IPS-20b (cell line): ENCODE measurements at regions not wholly inside any gene's neighbourhood (a gene's known extent, or its start where the extent isn't known, plus 50 kb on each side); places are given as distances from the start of the nearest gene placed in this dataset.
"Not testable (repeated sequence)": the region's sequence is repeated elsewhere in the genome, so short reads cannot be mapped to it uniquely, and the experiment has no call there.

Experiments
- H3K27ac ChIP-seq: one replicate; pipeline ENCODE4 v1.5.1; 2013; ENCODE audit warnings: low read length
- H3K27me3 ChIP-seq: 2 replicates; pipeline ENCODE4 v1.6.1; 2013; ENCODE audit warnings: mild to moderate bottlenecking, low read length, inconsistent platforms; ENCODE audit not compliant: insufficient read depth
- H3K36me3 ChIP-seq: 2 replicates; pipeline ENCODE4 v1.6.1; 2013; ENCODE audit warnings: low read depth, mild to moderate bottlenecking, inconsistent platforms, low read length, moderate library complexity; ENCODE audit not compliant: insufficient read depth
- H3K4me1 ChIP-seq: 2 replicates; pipeline ENCODE4 v1.6.1; 2013; ENCODE audit warnings: mild to moderate bottlenecking, control low read depth, inconsistent platforms, low read length, moderate library complexity; ENCODE audit not compliant: insufficient read depth
- H3K4me3 ChIP-seq: 2 replicates; pipeline ENCODE4 v1.5.1; 2013; ENCODE audit warnings: mild to moderate bottlenecking, low read length, inconsistent platforms
- H3K9ac ChIP-seq: 2 replicates; pipeline ENCODE4 v1.6.1; 2013; ENCODE audit warnings: low read depth, mild to moderate bottlenecking, inconsistent platforms, low read length, moderate library complexity
- H3K9me3 ChIP-seq: 2 replicates; pipeline ENCODE4 v1.6.1; 2013; ENCODE audit warnings: mild to moderate bottlenecking, low read depth, low read length, inconsistent platforms; ENCODE audit not compliant: insufficient read depth

DNA sequence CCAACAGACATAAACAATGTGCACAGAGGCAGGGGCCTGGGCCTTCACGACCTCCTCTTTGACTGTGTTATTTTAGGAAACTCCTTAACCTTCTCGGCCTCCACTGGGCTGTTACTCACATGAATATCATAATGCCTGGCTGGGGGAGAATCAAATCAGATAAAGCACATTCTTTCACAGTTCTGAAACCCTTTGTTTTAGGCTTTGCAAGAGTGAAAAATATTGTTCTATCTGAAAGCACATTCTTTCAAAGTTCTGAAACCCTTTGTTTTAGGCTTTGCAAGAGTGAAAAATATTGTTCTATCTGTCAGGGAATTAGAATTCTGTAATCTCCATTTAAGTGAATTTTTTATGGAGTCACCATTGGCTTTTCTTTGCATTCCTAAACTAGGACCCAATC lies 50.7 kb upstream of the SYNDIG1 start:
- no peak overlapping the region for H3K27ac ChIP-seq
- H3K4me3 ChIP-seq = no peak overlapping the region
- H3K36me3 ChIP-seq = no peaks in the 10 kb centered on the region
- H3K4me1 ChIP-seq = peaks cover 5% of the 10 kb centered on the region
- H3K27me3 ChIP-seq = no peaks in the 10 kb centered on the region
- H3K9ac ChIP-seq = no peak overlapping the region
- peaks cover 25% of the 10 kb centered on the region for H3K9me3 ChIP-seq

DNA sequence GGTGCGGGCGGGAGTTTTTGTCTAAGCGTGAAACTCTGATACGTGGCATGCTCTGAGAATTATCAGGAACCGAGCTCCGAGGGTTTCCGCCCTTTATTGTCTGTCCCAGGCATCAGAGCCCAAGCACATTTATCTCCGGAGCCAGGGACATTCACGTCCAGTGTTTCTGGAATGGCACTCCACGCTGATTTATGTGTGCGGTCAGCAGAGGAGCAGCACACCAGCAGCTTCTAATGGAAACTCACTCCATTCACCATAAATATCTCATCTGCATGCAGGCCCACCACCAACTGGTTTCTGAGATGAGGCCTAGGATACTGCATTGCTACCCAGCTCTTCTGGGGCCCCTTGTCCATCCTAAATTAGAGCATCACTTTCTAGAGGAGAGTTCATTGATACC lies 51.9 kb upstream of the SYNDIG1 start:
- Histone ChIP-seq H3K9me3 (peaks cover 32% of the 10 kb centered on the region), H3K27me3 (no peaks in the 10 kb centered on the region), H3K36me3 (no peaks in the 10 kb centered on the region), H3K4me1 (no peaks in the 10 kb centered on the region), H3K9ac (no peak overlapping the region), H3K4me3 (no peak overlapping the region), H3K27ac (no peak overlapping the region)

DNA sequence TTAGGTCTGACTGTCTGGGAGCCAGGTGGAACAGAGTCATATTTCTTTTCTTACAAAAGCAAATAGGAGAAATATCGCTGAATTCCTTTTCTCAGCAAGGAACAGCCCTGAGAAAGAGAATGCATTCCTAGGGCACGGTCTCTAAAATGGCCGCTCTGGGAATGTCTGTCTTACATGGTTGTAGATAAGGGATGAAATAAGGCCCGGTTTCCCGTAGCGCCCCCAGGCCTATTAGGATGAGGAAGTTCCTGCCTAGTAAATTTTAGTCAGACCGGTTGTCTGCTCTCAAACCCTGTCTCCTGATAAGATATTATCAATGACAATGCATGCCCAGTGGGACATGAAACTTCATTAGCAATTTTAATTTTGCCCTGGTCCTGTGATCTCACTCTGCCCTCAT lies 54.0 kb upstream of the SYNDIG1 start:
- not testable (repeated sequence) for H3K4me1 ChIP-seq, H3K9ac ChIP-seq

GRCh38 chr20:24411834-24412216 lies 57.6 kb upstream of the SYNDIG1 start:
- H3K27ac ChIP-seq = no peak overlapping the region
- H3K9ac ChIP-seq = no peak overlapping the region
- H3K27me3 ChIP-seq = no peaks in the 10 kb centered on the region
- H3K4me3 ChIP-seq = no peak overlapping the region
- peaks cover 32% of the 10 kb centered on the region for H3K9me3 ChIP-seq
- no peaks in the 10 kb centered on the region for H3K4me1 ChIP-seq
- no peaks in the 10 kb centered on the region for H3K36me3 ChIP-seq

More for the DNA sequence above, 54.0 kb upstream of the SYNDIG1 start:
- H3K9me3 ChIP-seq = peaks cover 32% of the 10 kb centered on the region
- not testable (repeated sequence) for H3K4me3 ChIP-seq, H3K36me3 ChIP-seq, H3K27ac ChIP-seq, H3K27me3 ChIP-seq

DNA sequence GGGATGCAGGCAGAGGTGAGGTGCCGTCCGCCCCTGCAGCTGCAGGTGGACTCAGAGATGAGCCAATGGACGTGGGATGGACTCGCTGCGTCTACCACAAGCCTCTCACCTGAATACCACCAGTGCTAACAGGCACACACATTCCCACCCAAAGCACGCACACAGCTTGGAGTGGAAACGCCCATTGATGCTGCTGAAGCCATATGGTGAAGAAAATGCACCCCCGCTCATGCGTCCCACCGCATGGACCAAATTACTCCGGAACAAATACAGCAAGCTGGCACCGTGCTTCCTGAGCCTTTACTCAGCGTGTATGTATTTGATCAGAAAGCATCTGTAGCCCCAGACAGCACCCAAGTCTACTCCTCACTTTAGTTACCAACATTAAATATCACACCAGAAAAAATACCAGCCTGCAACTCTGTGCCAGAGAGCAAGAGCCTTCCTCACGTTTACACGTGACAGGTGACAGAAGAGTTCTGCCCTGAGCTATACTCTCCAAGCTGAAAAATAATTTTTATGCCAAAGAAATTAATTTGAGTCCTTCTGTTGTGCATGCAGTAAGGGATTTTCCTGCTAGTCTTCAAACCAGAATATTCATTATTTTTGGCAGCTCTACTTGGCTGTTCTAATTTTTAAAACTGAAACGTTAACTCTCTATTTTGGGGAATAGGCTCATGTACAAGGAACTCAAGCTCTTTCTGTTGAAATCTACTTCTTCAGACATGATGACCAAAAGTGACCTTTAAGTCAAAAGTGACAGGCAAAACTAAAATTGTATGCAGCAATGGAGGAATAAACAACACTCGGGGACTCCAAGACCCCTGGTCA lies 58.2 kb upstream of the SYNDIG1 start:
- H3K36me3 ChIP-seq = no peaks in the 10 kb centered on the region
- H3K9me3 ChIP-seq = peaks cover 30% of the 10 kb centered on the region
- no peak overlapping the region for H3K27ac ChIP-seq
- H3K9ac ChIP-seq = no peak overlapping the region
- no peak overlapping the region for H3K4me3 ChIP-seq
- no peaks in the 10 kb centered on the region for H3K4me1 ChIP-seq
- no peaks in the 10 kb centered on the region for H3K27me3 ChIP-seq

DNA sequence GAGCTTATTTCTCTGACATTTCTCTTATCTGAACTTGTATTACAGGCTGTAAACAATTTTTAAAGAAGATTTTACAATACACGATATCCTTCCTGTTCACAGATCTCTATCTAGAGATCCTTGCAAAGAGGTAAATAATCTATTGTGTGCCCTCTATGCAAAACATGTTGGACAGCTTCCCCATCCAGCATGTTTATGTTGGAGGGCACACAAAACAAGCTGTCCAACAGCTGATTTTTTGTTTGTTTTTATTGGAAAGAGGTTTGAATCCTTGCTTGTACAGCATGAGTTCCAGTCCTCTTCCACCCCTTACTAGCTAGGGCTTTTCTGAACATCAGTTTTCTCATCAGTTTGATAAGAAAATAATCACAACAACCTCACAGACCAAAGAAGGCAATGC lies 62.3 kb upstream of the SYNDIG1 start:
- Histone ChIP-seq H3K4me1 (no peaks in the 10 kb centered on the region), H3K9ac (no peak overlapping the region), H3K27ac (no peak overlapping the region)

DNA sequence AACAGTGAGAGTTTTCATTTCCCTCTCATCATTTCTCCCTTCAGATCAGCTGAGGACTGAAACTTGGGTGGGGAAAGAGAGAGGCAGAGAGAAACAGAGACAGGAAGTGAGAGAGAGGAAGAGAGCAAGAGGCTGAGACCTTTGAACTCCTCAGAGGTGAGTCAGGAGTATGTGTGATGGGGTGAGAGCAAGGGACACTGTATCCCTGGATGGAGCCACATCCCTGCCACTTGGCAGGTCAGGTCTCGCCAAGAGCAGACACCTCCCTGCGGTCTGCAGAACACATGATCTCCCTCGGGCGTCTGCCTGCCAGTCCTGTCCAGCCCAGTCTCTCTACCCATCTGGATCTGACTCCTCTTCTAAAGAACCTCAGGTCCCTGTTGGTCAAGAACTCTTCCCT lies 62.7 kb upstream of the SYNDIG1 start:
- H3K9me3 ChIP-seq = no peaks in the 10 kb centered on the region
- no peak overlapping the region for H3K4me3 ChIP-seq
- no peak overlapping the region for H3K27ac ChIP-seq
- H3K9ac ChIP-seq = no peak overlapping the region
- no peaks in the 10 kb centered on the region for H3K4me1 ChIP-seq
- H3K36me3 ChIP-seq = no peaks in the 10 kb centered on the region
- no peaks in the 10 kb centered on the region for H3K27me3 ChIP-seq

More for the DNA sequence above, 62.3 kb upstream of the SYNDIG1 start:
- Histone ChIP-seq H3K36me3 (no peaks in the 10 kb centered on the region), H3K27me3 (no peaks in the 10 kb centered on the region), H3K4me3 (no peak overlapping the region), H3K9me3 (no peaks in the 10 kb centered on the region)

DNA sequence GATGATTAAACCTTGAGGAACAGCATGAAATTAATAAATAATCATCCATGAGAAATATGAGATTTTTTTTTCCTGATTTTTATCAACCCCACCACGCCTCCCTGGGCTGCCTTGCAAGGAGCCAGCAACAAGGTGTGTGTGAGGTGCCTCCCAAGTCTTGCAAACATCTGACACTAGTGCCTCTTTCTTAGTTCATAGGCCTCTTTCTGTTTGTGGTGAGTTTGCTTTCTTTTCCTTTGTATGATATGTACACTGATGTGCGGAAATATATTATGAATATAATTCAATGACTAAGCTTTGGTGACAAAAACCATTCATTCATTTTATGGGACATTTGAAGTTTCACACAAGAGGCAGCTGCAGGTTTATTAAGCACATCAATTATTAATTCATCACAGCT lies 63.2 kb upstream of the SYNDIG1 start:
- no peaks in the 10 kb centered on the region for H3K36me3 ChIP-seq
- no peaks in the 10 kb centered on the region for H3K4me1 ChIP-seq
- no peak overlapping the region for H3K4me3 ChIP-seq
- H3K27me3 ChIP-seq = no peaks in the 10 kb centered on the region
- no peaks in the 10 kb centered on the region for H3K9me3 ChIP-seq
- H3K27ac ChIP-seq = no peak overlapping the region
- no peak overlapping the region for H3K9ac ChIP-seq

- Histone ChIP-seq H3K36me3 (no peaks in the 10 kb centered on the region), H3K4me3 (no peak overlapping the region), H3K4me1 (no peaks in the 10 kb centered on the region), H3K9ac (no peak overlapping the region), H3K27me3 (no peaks in the 10 kb centered on the region), H3K9me3 (no peaks in the 10 kb centered on the region), H3K27ac (no peak overlapping the region)
Observed at GRCh38 chr20:24405810-24406209, 63.6 kb upstream of the SYNDIG1 start.

GRCh38 chr20:24403406-24403805 lies 66.0 kb upstream of the SYNDIG1 start:
- Histone ChIP-seq H3K4me3 (no peak overlapping the region), H3K4me1 (no peaks in the 10 kb centered on the region), H3K27me3 (no peaks in the 10 kb centered on the region), H3K9ac (no peak overlapping the region), H3K36me3 (no peaks in the 10 kb centered on the region), H3K27ac (no peak overlapping the region), H3K9me3 (no peaks in the 10 kb centered on the region)

- Histone ChIP-seq H3K27me3 (no peaks in the 10 kb centered on the region), H3K27ac (no peak overlapping the region), H3K9me3 (no peaks in the 10 kb centered on the region), H3K4me1 (no peaks in the 10 kb centered on the region), H3K4me3 (no peak overlapping the region), H3K36me3 (no peaks in the 10 kb centered on the region), H3K9ac (no peak overlapping the region)
Observed at GRCh38 chr20:24402188-24402587, 67.2 kb upstream of the SYNDIG1 start.

DNA sequence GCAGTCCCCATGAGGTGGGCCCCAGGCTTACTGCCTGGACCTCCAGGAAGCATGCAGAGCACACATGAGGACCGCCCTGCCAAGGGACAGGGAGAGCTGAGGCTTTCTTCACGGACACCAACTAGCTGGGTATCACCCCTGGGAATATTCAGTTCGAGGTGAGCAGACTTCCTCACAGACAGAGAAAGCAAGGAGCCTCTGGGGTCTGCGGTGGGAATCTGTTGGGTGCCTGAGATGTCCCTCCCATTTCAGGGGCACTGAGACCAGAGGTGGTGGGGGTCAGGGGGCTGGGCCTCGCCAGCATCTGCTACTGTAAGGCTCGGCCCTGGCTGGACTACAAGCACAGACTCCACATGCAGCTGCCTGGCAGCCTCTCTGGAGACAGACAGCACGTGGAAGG lies 74.3 kb upstream of the SYNDIG1 start:
- Histone ChIP-seq H3K4me3 (no peak overlapping the region), H3K36me3 (no peaks in the 10 kb centered on the region), H3K9ac (no peak overlapping the region), H3K27me3 (no peaks in the 10 kb centered on the region), H3K27ac (no peak overlapping the region), H3K9me3 (no peaks in the 10 kb centered on the region), H3K4me1 (no peaks in the 10 kb centered on the region)
